Osteoblast (primary cell): ENCODE measurements at regions not wholly inside any gene's neighbourhood (a gene's known extent, or its start where the extent isn't known, plus 50 kb on each side); places are given as distances from the start of the nearest gene placed in this dataset.

ENCODE experiments used
- DNase-seq: peaks from one replicate; pipeline ENCODE4 v3.0.0; 2011; ENCODE audit warnings: low spot score, mixed read lengths; ENCODE audit not compliant: insufficient read length; ENCODE audit errors: missing footprints
- H2AFZ ChIP-seq: 2 replicates; pipeline ENCODE4 v1.6.0; 2011; ENCODE audit warnings: mild to moderate bottlenecking, low read length
- H3K27ac ChIP-seq: 2 replicates; pipeline ENCODE4 v1.5.1; 2011; ENCODE audit warnings: mild to moderate bottlenecking, low read depth, low read length, moderate library complexity
- H3K27me3 ChIP-seq: 2 replicates; pipeline ENCODE4 v1.6.0; 2012; ENCODE audit warnings: mild to moderate bottlenecking, control low read depth, inconsistent platforms, low read length, moderate library complexity; ENCODE audit not compliant: insufficient read depth
- H3K36me3 ChIP-seq: 2 replicates; pipeline ENCODE4 v1.5.1; 2011; ENCODE audit warnings: mild to moderate bottlenecking, low read length, control low read depth, moderate library complexity; ENCODE audit not compliant: insufficient read depth
- H3K4me1 ChIP-seq: 2 replicates; pipeline ENCODE4 v1.5.1; 2011; ENCODE audit warnings: mild to moderate bottlenecking, low read length, control low read depth, moderate library complexity; ENCODE audit not compliant: insufficient read depth
- H3K4me2 ChIP-seq: 2 replicates; pipeline ENCODE4 v1.6.0; 2011; ENCODE audit warnings: mild to moderate bottlenecking, low read length; ENCODE audit not compliant: insufficient read depth
- H3K4me3 ChIP-seq: fragments of 200-600 bp; sonication (generic); 3 replicates; pipeline ENCODE4 v1.5.1; 2012; ENCODE audit warnings: mild to moderate bottlenecking, low read length, inconsistent platforms; ENCODE audit not compliant: insufficient read depth
- H3K79me2 ChIP-seq: 2 replicates; pipeline ENCODE4 v1.6.0; 2012; ENCODE audit warnings: mild to moderate bottlenecking, low read length, control low read depth, inconsistent platforms; ENCODE audit not compliant: insufficient read depth
- H3K9me3 ChIP-seq: 2 replicates; pipeline ENCODE4 v1.5.1; 2011; ENCODE audit warnings: low read depth, low read length, control low read depth
- H4K20me1 ChIP-seq: 2 replicates; pipeline ENCODE4 v1.6.0; 2012; ENCODE audit warnings: mild to moderate bottlenecking, low read length, control low read depth; ENCODE audit not compliant: insufficient read depth
- CTCF ChIP-seq: IDR thresholded peaks from 2 replicates; pipeline ENCODE4 v1.5.1; 2011; ENCODE audit warnings: mild to moderate bottlenecking, low read depth, low read length, moderate library complexity; ENCODE audit errors: extremely low read depth

- H4K20me1 ChIP-seq = no peaks in the 10 kb centered on the region
- H3K36me3 ChIP-seq = no peaks in the 10 kb centered on the region
- no peak for TF ChIP-seq CTCF
- H3K4me3 ChIP-seq = no peak overlapping the region
- no peak for DNase-seq
- no peaks in the 10 kb centered on the region for H3K27me3 ChIP-seq
- H3K4me1 ChIP-seq = no peaks in the 10 kb centered on the region
- H3K4me2 ChIP-seq = no peak overlapping the region
- H3K9me3 ChIP-seq = no peaks in the 10 kb centered on the region
- H3K79me2 ChIP-seq = no peaks in the 10 kb centered on the region
- no peak overlapping the region for H2AFZ ChIP-seq
- H3K27ac ChIP-seq = no peak overlapping the region
These were observed 752.5 kb upstream of the PCDH10 start for GRCh38 chr4:132396636-132397035.

GRCh38 chr4:132417220-132417619 is 731.9 kb upstream of the PCDH10 start:
- Histone ChIP-seq H2AFZ (no peak overlapping the region), H3K27ac (no peak overlapping the region), H3K4me2 (no peak overlapping the region), H4K20me1 (no peaks in the 10 kb centered on the region), H3K27me3 (no peaks in the 10 kb centered on the region), H3K9me3 (peaks cover 5% of the 10 kb centered on the region), H3K36me3 (no peaks in the 10 kb centered on the region), H3K4me3 (no peak overlapping the region), H3K79me2 (no peaks in the 10 kb centered on the region), H3K4me1 (no peaks in the 10 kb centered on the region)
- DNase-seq = no peak
- TF ChIP-seq CTCF = no peak

GRCh38 chr4:132427125-132427524 is 722.0 kb upstream of the PCDH10 start:
- H3K4me1 ChIP-seq = no peaks in the 10 kb centered on the region
- no peak overlapping the region for H3K4me2 ChIP-seq
- H3K27ac ChIP-seq = no peak overlapping the region
- no peaks in the 10 kb centered on the region for H3K27me3 ChIP-seq
- H3K4me3 ChIP-seq = no peak overlapping the region
- DNase-seq = no peak
- no peak overlapping the region for H2AFZ ChIP-seq
- H3K36me3 ChIP-seq = no peaks in the 10 kb centered on the region
- H3K79me2 ChIP-seq = no peaks in the 10 kb centered on the region
- H3K9me3 ChIP-seq = peaks cover 8% of the 10 kb centered on the region
- H4K20me1 ChIP-seq = no peaks in the 10 kb centered on the region
- no peak for TF ChIP-seq CTCF

- H3K4me1 ChIP-seq = no peaks in the 10 kb centered on the region
- no peak for DNase-seq
- H3K4me2 ChIP-seq = no peak overlapping the region
- H2AFZ ChIP-seq = no peak overlapping the region
- TF ChIP-seq CTCF = no peak
- H3K27me3 ChIP-seq = no peaks in the 10 kb centered on the region
- H3K9me3 ChIP-seq = peaks cover 3% of the 10 kb centered on the region
- H3K4me3 ChIP-seq = no peak overlapping the region
- no peaks in the 10 kb centered on the region for H3K79me2 ChIP-seq
- no peak overlapping the region for H3K27ac ChIP-seq
- H3K36me3 ChIP-seq = no peaks in the 10 kb centered on the region
- no peaks in the 10 kb centered on the region for H4K20me1 ChIP-seq
These were observed 712.0 kb upstream of the PCDH10 start for GRCh38 chr4:132437117-132437516.
